A549 (cell line): ENCODE measurements at regions not wholly inside any gene's neighbourhood (a gene's known extent, or its start where the extent isn't known, plus 50 kb on each side); places are given as distances from the start of the nearest gene placed in this dataset.

Source experiments
- ATAC-seq, 2 experiments: fragments of 200-7000 bp in 1 of 2; fragments of >200 bp in 1 of 2; cut with Nextera tagmentation in 1 of 2; cut with Tn5 transposase in 1 of 2; 3 replicates each; pipeline versions ENCODE4 v1.8.0 to v1.9.1; 2018 to 2020; ENCODE audit warnings: mild to moderate bottlenecking in 1 of 2, moderate library complexity in 1 of 2
- CTCF ChIA-PET: fragments of 300-600 bp; sonication (Branson Sonifier 250); formaldehyde crosslinking; extraction: SDS; loops from one replicate; lab custom pipeline; 2021; ENCODE audit warnings: antibody characterized with exemption, inconsistent platforms; lab: Yijun Ruan, JAX
- POLR2A ChIA-PET: fragments of 350-600 bp; formaldehyde crosslinking; extraction: SDS; loops from one replicate; lab custom pipeline; 2021; ENCODE audit warnings: antibody characterized with exemption, inconsistent platforms; lab: Yijun Ruan, JAX
- DNase-seq, 2 experiments: peaks; one replicate each; pipeline versions ENCODE4 v3.0.0 to v3.0.0-alpha.2; 2011 to 2016; ENCODE audit warnings: low read depth in 1 of 2, low spot score in 1 of 2
- FAIRE-seq: peaks from 2 replicates; lab custom pipeline; 2011; peaks lifted over from hg19 to GRCh38; lab: Jason Lieb, UNC
- H3K27ac ChIP-seq, 2 experiments: fragments of >200 bp; sonication (Bioruptor Twin); formaldehyde crosslinking; 3 replicates each; pipeline ENCODE4 v1.5.1; 2016 to 2017
- H3K4me1 ChIP-seq: fragments of >200 bp; sonication (Bioruptor Twin); formaldehyde crosslinking; 3 replicates; pipeline ENCODE4 v1.6.1; 2016
- H3K4me2 ChIP-seq: fragments of >200 bp; sonication (Bioruptor Twin); formaldehyde crosslinking; 3 replicates; pipeline ENCODE4 v1.6.1; 2016
- H3K4me3 ChIP-seq: fragments of >200 bp; sonication (Bioruptor Twin); formaldehyde crosslinking; 3 replicates; pipeline ENCODE4 v1.5.1; 2016
- H3K9me3 ChIP-seq: fragments of >200 bp; sonication (Bioruptor Twin); formaldehyde crosslinking; 3 replicates; pipeline ENCODE4 v1.6.1; 2016
- ATOH8 ChIP-seq: fragments of 250-450 bp; sonication (Bioruptor Pico); IDR thresholded peaks from 2 replicates; pipeline ENCODE4 v1.5.0; 2020; ENCODE audit warnings: low read depth, mild to moderate bottlenecking, moderate library complexity
- BHLHE40 ChIP-seq: IDR thresholded peaks from 2 replicates; pipeline ENCODE4 v1.6.1; 2012; ENCODE audit warnings: low read depth, low read length, inconsistent platforms
- EHF ChIP-seq: fragments of 250-450 bp; sonication (Bioruptor Pico); IDR thresholded peaks from 2 replicates; pipeline ENCODE4 v1.5.0; 2020; ENCODE audit warnings: mild to moderate bottlenecking
- FOXS1 ChIP-seq: fragments of 250-450 bp; sonication (Bioruptor Pico); IDR thresholded peaks from 2 replicates; pipeline ENCODE4 v1.5.0; 2020; ENCODE audit warnings: mild to moderate bottlenecking, moderate library complexity
- HOXA7 ChIP-seq: fragments of 250-450 bp; sonication (Bioruptor Pico); IDR thresholded peaks from 2 replicates; pipeline ENCODE4 v1.5.0; 2020; ENCODE audit warnings: mild to moderate bottlenecking, moderate library complexity
- HOXB13 ChIP-seq: fragments of 250-450 bp; sonication (Bioruptor Pico); IDR thresholded peaks from 2 replicates; pipeline ENCODE4 v1.5.0; 2020; ENCODE audit warnings: low read depth, mild to moderate bottlenecking, moderate library complexity
- JUNB ChIP-seq: fragments of >200 bp; sonication (Bioruptor Twin); formaldehyde crosslinking; IDR thresholded peaks from 2 replicates; pipeline ENCODE4 v1.6.1; 2016
- MAX ChIP-seq: IDR thresholded peaks from 2 replicates; pipeline ENCODE4 v1.6.1; 2012
- MAZ ChIP-seq: fragments of 150-350 bp; IDR thresholded peaks from 2 replicates; pipeline ENCODE4 v1.6.1; 2014; ENCODE audit warnings: antibody characterized with exemption, low read depth, low read length, borderline replicate concordance
- MYC ChIP-seq: IDR thresholded peaks from 2 replicates; pipeline ENCODE4 v1.6.1; 2012; ENCODE audit warnings: mild to moderate bottlenecking, inconsistent platforms, low read length, improper control_type of control experiment, borderline replicate concordance
- PHF8 ChIP-seq: fragments of 200-600 bp; sonication (generic); IDR thresholded peaks from 2 replicates; pipeline ENCODE4 v1.6.1; 2016; ENCODE audit warnings: low read depth, mild to moderate bottlenecking, antibody characterized with exemption, moderate library complexity, borderline replicate concordance
- POLR2AphosphoS2 ChIP-seq: conservative IDR thresholded peaks from 2 replicates; pipeline ENCODE4 v1.6.1; 2012; ENCODE audit warnings: low read length, improper control_type of control experiment, inconsistent platforms
- RCOR1 ChIP-seq: fragments of 150-350 bp; IDR thresholded peaks from 2 replicates; pipeline ENCODE4 v1.6.1; 2014; ENCODE audit warnings: antibody characterized with exemption, low read length, low read depth
- REST ChIP-seq: fragments of 200-600 bp; sonication (generic); IDR thresholded peaks from 2 replicates; pipeline ENCODE4 v1.6.1; 2016; ENCODE audit warnings: antibody characterized with exemption, mild to moderate bottlenecking, moderate library complexity
- RFX5 ChIP-seq: fragments of 450-650 bp; IDR thresholded peaks from 2 replicates; pipeline ENCODE4 v1.7.1; 2014; ENCODE audit warnings: antibody characterized with exemption, mild to moderate bottlenecking, moderate library complexity
- RNF2 ChIP-seq: fragments of 200-600 bp; sonication (generic); IDR thresholded peaks from 2 replicates; pipeline ENCODE4 v1.6.1; 2016; ENCODE audit warnings: low read depth, mild to moderate bottlenecking, antibody characterized with exemption, moderate library complexity, borderline replicate concordance
- TFCP2L1 ChIP-seq: fragments of 250-450 bp; sonication (Bioruptor Pico); IDR thresholded peaks from 2 replicates; pipeline ENCODE4 v1.5.0; 2021; ENCODE audit warnings: mild to moderate bottlenecking
- ZFP36 ChIP-seq: fragments of 450-650 bp; IDR thresholded peaks from 2 replicates; pipeline ENCODE4 v1.6.1; 2014; ENCODE audit warnings: borderline replicate concordance; ENCODE audit not compliant: partially characterized antibody
- ZSCAN20 ChIP-seq: fragments of 250-450 bp; sonication (Bioruptor Pico); IDR thresholded peaks from 2 replicates; pipeline ENCODE4 v1.8.0; 2022; ENCODE audit warnings: mild to moderate bottlenecking, moderate library complexity
- WGBS: methylation state at CpG from one replicate; pipeline ENCODE4 v1.1.6; 2017; ENCODE audit errors: missing lambda C conversion rate; 5-methylcytosine and 5-hydroxymethylcytosine counted together
- TF ChIP-seq, protein P1 (sequence below): fragments of >200 bp; sonication (Bioruptor Twin); formaldehyde crosslinking; IDR thresholded peaks from 2 replicates; pipeline ENCODE4 v1.6.1; 2016
- TF ChIP-seq, protein P2 (sequence below): fragments of >200 bp; sonication (Bioruptor Twin); formaldehyde crosslinking; IDR thresholded peaks from 3 replicates; pipeline ENCODE4 v1.6.1; 2016

GRCh38 chr12:20283482-20283881 is 84.9 kb upstream of the PDE3A start:
- DNase-seq: no peak
- ATAC-seq: no peak
- POLR2A ChIA-PET: no interaction called here

DNA sequence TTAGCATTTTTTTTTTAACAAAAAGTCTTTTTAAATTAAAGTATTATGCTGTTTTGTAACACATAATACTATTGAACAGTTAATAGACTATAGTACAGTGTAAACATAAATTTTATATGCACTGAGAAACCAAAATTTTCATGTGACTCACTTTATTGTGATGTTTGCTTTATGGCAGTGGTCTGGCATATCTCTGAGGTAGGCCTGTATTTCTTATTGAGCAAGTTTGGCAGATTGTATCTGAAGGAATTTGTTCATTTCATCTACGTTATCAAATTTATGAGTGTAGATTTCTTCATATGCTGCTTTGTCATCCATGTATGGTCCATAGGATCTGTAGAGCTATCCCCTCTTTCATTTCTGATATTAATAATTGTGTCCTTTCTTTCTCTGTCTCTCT is 78.8 kb upstream of the PDE3A start:
- peaks cover 8% of the 10 kb centered on the region; the same call in 2 of the 3 replicates for H3K9me3 ChIP-seq
- FAIRE-seq: no peak
- H3K4me1 ChIP-seq: no peaks in the 10 kb centered on the region
- CTCF ChIA-PET: no interaction called here
- no peak overlapping the region for H3K4me2 ChIP-seq
- DNase-seq: no peak
- no peak overlapping the region for H3K4me3 ChIP-seq
- no peak overlapping the region for H3K27ac ChIP-seq
- POLR2A ChIA-PET: no interaction called here
- no peak for ATAC-seq
- WGBS: 63% methylated on average over 1 of the region's 1 CpG
- TF ChIP-seq RFX5: no peak
- TF ChIP-seq BHLHE40: no peak
- TF ChIP-seq, protein P1, sequence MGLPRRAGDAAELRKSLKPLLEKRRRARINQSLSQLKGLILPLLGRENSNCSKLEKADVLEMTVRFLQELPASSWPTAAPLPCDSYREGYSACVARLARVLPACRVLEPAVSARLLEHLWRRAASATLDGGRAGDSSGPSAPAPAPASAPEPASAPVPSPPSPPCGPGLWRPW: no peak
- TF ChIP-seq ZFP36: no peak
- no peak for TF ChIP-seq ZSCAN20

More at GRCh38 chr12:20283482-20283881, 84.9 kb upstream of the PDE3A start:
- TF ChIP-seq, protein P2, sequence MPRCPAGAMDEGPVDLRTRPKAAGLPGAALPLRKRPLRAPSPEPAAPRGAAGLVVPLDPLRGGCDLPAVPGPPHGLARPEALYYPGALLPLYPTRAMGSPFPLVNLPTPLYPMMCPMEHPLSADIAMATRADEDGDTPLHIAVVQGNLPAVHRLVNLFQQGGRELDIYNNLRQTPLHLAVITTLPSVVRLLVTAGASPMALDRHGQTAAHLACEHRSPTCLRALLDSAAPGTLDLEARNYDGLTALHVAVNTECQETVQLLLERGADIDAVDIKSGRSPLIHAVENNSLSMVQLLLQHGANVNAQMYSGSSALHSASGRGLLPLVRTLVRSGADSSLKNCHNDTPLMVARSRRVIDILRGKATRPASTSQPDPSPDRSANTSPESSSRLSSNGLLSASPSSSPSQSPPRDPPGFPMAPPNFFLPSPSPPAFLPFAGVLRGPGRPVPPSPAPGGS: no peak
- TF ChIP-seq BHLHE40 (no peak), POLR2AphosphoS2 (no peak), HOXA7 (CRISPR knock-in tag) (no peak), RFX5 (no peak), EHF (CRISPR knock-in tag) (no peak)
- 86% methylated on average over 1 of the region's 1 CpG for WGBS
- Histone ChIP-seq H3K9me3 (0 out of 3 replicates have a peak, but pooled peaks cover 2% of the 10 kb centered on the region), H3K4me1 (no peaks in the 10 kb centered on the region), H3K4me2 (no peak overlapping the region), H3K27ac (no peak overlapping the region), H3K4me3 (no peak overlapping the region)
- no peak for FAIRE-seq
- CTCF ChIA-PET: interaction anchor here (0.7 kb wide), 1 partner anchor 9 kb away, joined by 3 read pairs; no protein-coding TSS in a partner anchor

- WGBS: 69% methylated on average over 7 of the region's 7 CpGs
- FAIRE-seq (no peak), DNase-seq (no peak), ATAC-seq (no peak)
- Histone ChIP-seq H3K27ac (no peak overlapping the region), H3K9me3 (peaks cover 11% of the 10 kb centered on the region), H3K4me3 (no peak overlapping the region), H3K4me2 (no peak overlapping the region), H3K4me1 (no peaks in the 10 kb centered on the region)
- TF ChIP-seq PHF8 (no peak), HOXB13 (CRISPR knock-in tag) (no peak), FOXS1 (CRISPR knock-in tag) (no peak), REST (no peak), ATOH8 (no peak), JUNB (no peak), MYC (no peak), RNF2 (no peak), MAZ (no peak), TFCP2L1 (CRISPR knock-in tag) (no peak), HOXA7 (CRISPR knock-in tag) (no peak), RCOR1 (no peak), MAX (no peak)
- ChIA-PET POLR2A (no interaction called here), CTCF (no interaction called here)
Observed at GRCh38 chr12:20300457-20300856, 67.9 kb upstream of the PDE3A start.
